SU-DHL-6 (cell line): ENCODE measurements at regions not wholly inside any gene's neighbourhood (a gene's known extent, or its start where the extent isn't known, plus 50 kb on each side); places are given as distances from the start of the nearest gene placed in this dataset.

Experiments used
- H2AFZ ChIP-seq: fragments of 200-600 bp; sonication (generic); 2 replicates; pipeline ENCODE4 v1.6.1; 2014; ENCODE audit warnings: low read depth, mild to moderate bottlenecking, moderate library complexity, mixed read lengths, antibody characterized with exemption, low read length; ENCODE audit not compliant: severe bottlenecking
- H3F3A ChIP-seq: fragments of 200-600 bp; shearing (Covaris generic); 2 replicates; pipeline ENCODE4 v1.6.0; 2016; ENCODE audit warnings: antibody characterized with exemption, mild to moderate bottlenecking; ENCODE audit not compliant: insufficient read depth
- H3K27ac ChIP-seq: fragments of 200-600 bp; sonication (generic); 2 replicates; pipeline ENCODE4 v1.5.1; 2016; ENCODE audit warnings: low read depth, mild to moderate bottlenecking, low read length, moderate library complexity, mixed read lengths
- H3K27me3 ChIP-seq: fragments of 200-600 bp; sonication (generic), shearing (Covaris generic); 2 replicates; pipeline ENCODE4 v1.6.0; 2014; ENCODE audit warnings: mild to moderate bottlenecking, low read length
- H3K36me3 ChIP-seq: fragments of 200-600 bp; sonication (generic); 2 replicates; pipeline ENCODE4 v1.6.1; 2014; ENCODE audit warnings: mild to moderate bottlenecking, low read length, mixed read lengths
- H3K4me2 ChIP-seq: fragments of 300-600, 200-600 bp; shearing (Covaris generic), sonication (generic); 2 replicates; pipeline ENCODE4 v1.6.0; 2014; ENCODE audit warnings: low read length, low read depth, mild to moderate bottlenecking; ENCODE audit not compliant: poor library complexity, severe bottlenecking
- H3K4me3 ChIP-seq: fragments of 200-600 bp; sonication (generic); 2 replicates; pipeline ENCODE4 v1.5.1; 2014; ENCODE audit warnings: antibody characterized with exemption, low read length, mild to moderate bottlenecking, mixed read lengths; ENCODE audit not compliant: insufficient read depth, poor library complexity, severe bottlenecking
- H3K79me2 ChIP-seq: fragments of 200-600 bp; sonication (generic); 2 replicates; pipeline ENCODE4 v1.6.1; 2014; ENCODE audit warnings: mild to moderate bottlenecking, low read length, moderate library complexity; ENCODE audit not compliant: insufficient read depth
- H3K9ac ChIP-seq: fragments of 200-600 bp; sonication (generic); 2 replicates; pipeline ENCODE4 v1.7.0; 2014; ENCODE audit warnings: mild to moderate bottlenecking, low read length
- H3K9me2 ChIP-seq: fragments of 200-600 bp; sonication (generic); replicated peaks from 2 replicates; pipeline ENCODE4 v1.6.1; 2014; ENCODE audit warnings: low read length; ENCODE audit not compliant: insufficient read depth
- H3K9me3 ChIP-seq: fragments of 200-600 bp; sonication (generic); 2 replicates; pipeline ENCODE4 v1.6.1; 2014; ENCODE audit warnings: low read length, mixed read lengths; ENCODE audit not compliant: insufficient read depth
- H4K20me1 ChIP-seq: fragments of 200-600 bp; sonication (generic); 2 replicates; pipeline ENCODE4 v1.6.1; 2014; ENCODE audit warnings: low read depth, mild to moderate bottlenecking, antibody characterized with exemption, low read length, moderate library complexity, mixed read lengths
- EZH2phosphoT487 ChIP-seq: fragments of 200-600 bp; sonication (generic), shearing (Covaris generic); conservative IDR thresholded peaks from 2 replicates; pipeline ENCODE4 v1.6.1; 2018; ENCODE audit warnings: mild to moderate bottlenecking, antibody characterized with exemption, low read length, moderate library complexity, mixed read lengths
- TF ChIP-seq, protein P1 (sequence below): fragments of 200-600 bp; sonication (generic); IDR thresholded peaks from one replicate; pipeline ENCODE4 v1.5.1; 2017; ENCODE audit warnings: antibody characterized with exemption, mild to moderate bottlenecking, low read length, moderate library complexity; ENCODE audit not compliant: insufficient read depth, poor library complexity, severe bottlenecking

DNA sequence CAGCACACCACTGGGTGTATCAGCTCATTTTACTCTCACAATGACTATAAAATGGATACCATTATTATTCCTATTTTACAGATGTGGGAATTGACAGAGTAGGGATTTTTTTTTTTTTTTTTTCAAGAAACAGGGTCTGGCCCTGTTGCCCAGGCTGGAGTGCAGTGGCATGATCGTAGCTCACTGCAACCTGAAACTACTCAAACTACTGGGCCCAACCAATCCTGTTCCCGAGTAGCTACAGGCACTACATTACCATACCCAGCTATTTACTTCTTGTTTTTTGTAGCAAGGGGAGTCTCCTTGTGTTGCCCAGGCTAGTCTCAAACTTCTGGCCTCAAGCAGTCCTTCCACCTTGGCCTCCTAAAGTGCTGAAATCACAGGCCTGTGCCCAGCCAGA lies 95.2 kb downstream of the LARP7 start:
- no peak overlapping the region for H3K4me2 ChIP-seq
- H4K20me1 ChIP-seq: no peaks in the 10 kb centered on the region
- TF ChIP-seq, protein P1, sequence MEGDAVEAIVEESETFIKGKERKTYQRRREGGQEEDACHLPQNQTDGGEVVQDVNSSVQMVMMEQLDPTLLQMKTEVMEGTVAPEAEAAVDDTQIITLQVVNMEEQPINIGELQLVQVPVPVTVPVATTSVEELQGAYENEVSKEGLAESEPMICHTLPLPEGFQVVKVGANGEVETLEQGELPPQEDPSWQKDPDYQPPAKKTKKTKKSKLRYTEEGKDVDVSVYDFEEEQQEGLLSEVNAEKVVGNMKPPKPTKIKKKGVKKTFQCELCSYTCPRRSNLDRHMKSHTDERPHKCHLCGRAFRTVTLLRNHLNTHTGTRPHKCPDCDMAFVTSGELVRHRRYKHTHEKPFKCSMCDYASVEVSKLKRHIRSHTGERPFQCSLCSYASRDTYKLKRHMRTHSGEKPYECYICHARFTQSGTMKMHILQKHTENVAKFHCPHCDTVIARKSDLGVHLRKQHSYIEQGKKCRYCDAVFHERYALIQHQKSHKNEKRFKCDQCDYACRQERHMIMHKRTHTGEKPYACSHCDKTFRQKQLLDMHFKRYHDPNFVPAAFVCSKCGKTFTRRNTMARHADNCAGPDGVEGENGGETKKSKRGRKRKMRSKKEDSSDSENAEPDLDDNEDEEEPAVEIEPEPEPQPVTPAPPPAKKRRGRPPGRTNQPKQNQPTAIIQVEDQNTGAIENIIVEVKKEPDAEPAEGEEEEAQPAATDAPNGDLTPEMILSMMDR: no peak
- TF ChIP-seq EZH2phosphoT487: no peak
- no peaks in the 10 kb centered on the region for H3K9me2 ChIP-seq
- H3K36me3 ChIP-seq: no peaks in the 10 kb centered on the region
- no peaks in the 10 kb centered on the region for H3K27me3 ChIP-seq
- H3K9me3 ChIP-seq: no peaks in the 10 kb centered on the region
- no peaks in the 10 kb centered on the region for H3F3A ChIP-seq
- H3K79me2 ChIP-seq: no peaks in the 10 kb centered on the region
- H2AFZ ChIP-seq: no peak overlapping the region
- H3K27ac ChIP-seq: no peak overlapping the region
- H3K4me3 ChIP-seq: no peak overlapping the region
- H3K9ac ChIP-seq: no peak overlapping the region

DNA sequence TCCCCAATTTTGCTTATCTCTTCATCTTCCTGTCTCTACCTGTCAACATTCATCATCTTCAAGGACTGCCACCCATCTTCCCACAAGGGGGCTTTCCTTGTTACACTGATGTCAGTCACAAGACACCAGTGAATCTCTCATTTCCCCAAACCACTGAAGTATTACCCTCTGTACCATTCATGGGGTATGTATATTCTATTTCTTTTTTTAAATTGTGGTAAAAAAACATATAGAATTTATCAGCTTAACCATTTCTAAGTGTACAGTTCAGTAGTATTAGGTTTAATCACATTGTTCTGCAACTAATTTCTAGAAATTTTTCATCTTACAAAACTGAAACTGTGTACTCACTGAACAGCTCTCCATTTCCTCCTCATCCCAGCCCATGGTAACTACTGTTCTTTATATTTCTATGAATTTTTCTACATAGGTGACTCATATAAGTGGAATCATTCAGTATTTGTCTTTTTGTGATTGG lies 98.6 kb downstream of the LARP7 start:
- no peak overlapping the region for H2AFZ ChIP-seq
- H3K27ac ChIP-seq: no peak overlapping the region
- no peaks in the 10 kb centered on the region for H3K27me3 ChIP-seq
- TF ChIP-seq, protein P1: no peak
- no peak for TF ChIP-seq EZH2phosphoT487
- no peaks in the 10 kb centered on the region for H4K20me1 ChIP-seq
- H3F3A ChIP-seq: no peaks in the 10 kb centered on the region
- no peak overlapping the region for H3K9ac ChIP-seq
- H3K36me3 ChIP-seq: no peaks in the 10 kb centered on the region
- H3K9me3 ChIP-seq: no peaks in the 10 kb centered on the region
- no peaks in the 10 kb centered on the region for H3K79me2 ChIP-seq
- no peak overlapping the region for H3K4me3 ChIP-seq
- H3K4me2 ChIP-seq: no peak overlapping the region
- H3K9me2 ChIP-seq: no peaks in the 10 kb centered on the region

DNA sequence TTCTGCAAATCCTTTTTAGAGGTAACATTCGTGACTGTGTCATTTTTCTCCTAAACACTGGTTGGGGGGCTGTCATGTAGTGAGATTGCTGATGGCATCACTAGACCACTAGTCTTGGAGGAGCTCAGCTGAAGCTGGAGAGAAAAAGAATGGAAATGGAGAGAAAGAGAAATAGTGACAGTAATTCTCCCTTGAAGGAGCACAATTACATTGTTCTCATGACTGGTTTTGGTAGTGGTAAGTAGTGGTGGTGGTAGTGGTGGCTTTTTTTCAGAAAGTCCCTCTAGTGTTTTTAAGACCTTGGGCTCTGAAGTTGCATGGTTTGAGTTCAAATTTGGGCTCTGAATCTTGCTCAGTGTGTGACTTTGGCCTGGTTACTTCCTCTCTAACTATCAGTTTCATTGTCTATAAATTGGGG lies 99.8 kb downstream of the LARP7 start:
- TF ChIP-seq, protein P1: no peak
- TF ChIP-seq EZH2phosphoT487: no peak
- Histone ChIP-seq H3K36me3 (no peaks in the 10 kb centered on the region), H3K4me3 (no peak overlapping the region), H3K27me3 (no peaks in the 10 kb centered on the region), H3K27ac (no peak overlapping the region), H2AFZ (no peak overlapping the region), H3K9ac (no peak overlapping the region), H3F3A (no peaks in the 10 kb centered on the region), H3K9me2 (no peaks in the 10 kb centered on the region), H4K20me1 (no peaks in the 10 kb centered on the region), H3K4me2 (no peak overlapping the region), H3K79me2 (no peaks in the 10 kb centered on the region), H3K9me3 (no peaks in the 10 kb centered on the region)

DNA sequence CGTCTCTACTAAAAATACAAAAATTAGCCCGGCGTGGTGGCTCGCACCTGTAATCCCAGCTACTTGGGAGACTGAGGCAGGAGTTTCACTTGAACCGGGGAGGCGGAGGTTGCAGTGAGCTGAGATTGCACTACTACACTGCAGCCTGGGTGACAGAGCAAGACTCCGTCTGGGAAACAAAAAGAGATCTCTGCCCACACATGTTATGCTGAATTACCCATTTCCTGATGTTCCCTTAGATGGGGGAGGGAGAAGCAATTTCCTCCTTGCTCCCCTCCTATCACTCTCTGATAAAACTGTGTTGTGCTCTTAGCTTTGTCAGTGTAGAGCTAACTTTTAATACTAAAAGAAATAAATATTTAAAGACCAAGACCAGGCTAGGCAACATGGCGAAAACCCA lies 102.5 kb downstream of the LARP7 start:
- H3K9ac ChIP-seq: no peak overlapping the region
- H3K27ac ChIP-seq: no peak overlapping the region
- no peaks in the 10 kb centered on the region for H3K27me3 ChIP-seq
- no peaks in the 10 kb centered on the region for H3K36me3 ChIP-seq
- no peak overlapping the region for H3K4me3 ChIP-seq
- H4K20me1 ChIP-seq: no peaks in the 10 kb centered on the region
- no peaks in the 10 kb centered on the region for H3F3A ChIP-seq
- no peaks in the 10 kb centered on the region for H3K9me3 ChIP-seq
- TF ChIP-seq, protein P1: no peak
- TF ChIP-seq EZH2phosphoT487: no peak
- H3K79me2 ChIP-seq: no peaks in the 10 kb centered on the region
- no peaks in the 10 kb centered on the region for H3K9me2 ChIP-seq
- H3K4me2 ChIP-seq: no peak overlapping the region
- no peak overlapping the region for H2AFZ ChIP-seq
